Progenitor cell of endocrine pancreas (in vitro differentiated cells): ENCODE measurements at regions not wholly inside any gene's neighbourhood (a gene's known extent, or its start where the extent isn't known, plus 50 kb on each side); places are given as distances from the start of the nearest gene placed in this dataset.

Experiments
- DNase-seq: peaks from one replicate; pipeline ENCODE4 v3.0.0; 2021; ENCODE audit warnings: low spot score; ENCODE audit not compliant: unreplicated experiment
- H3K27ac Mint-ChIP-seq: 2 replicates; pipeline ENCODE4 v1.8.0; 2021; ENCODE audit warnings: mild to moderate bottlenecking, moderate library complexity, mixed read lengths
- H3K27me3 Mint-ChIP-seq: 2 replicates; pipeline ENCODE4 v1.8.0; 2021; ENCODE audit warnings: mixed read lengths
- H3K36me3 Mint-ChIP-seq: 2 replicates; pipeline ENCODE4 v1.8.0; 2022; ENCODE audit warnings: mixed read lengths; ENCODE audit not compliant: insufficient read depth
- H3K4me1 Mint-ChIP-seq: 2 replicates; pipeline ENCODE4 v1.8.0; 2021; ENCODE audit warnings: low read depth, mixed read lengths
- H3K4me3 Mint-ChIP-seq: 2 replicates; pipeline ENCODE4 v1.8.0; 2021; ENCODE audit warnings: low read depth, mild to moderate bottlenecking, moderate library complexity, mixed read lengths
- H3K9me3 Mint-ChIP-seq: 2 replicates; pipeline ENCODE4 v1.8.0; 2021; ENCODE audit warnings: low read depth, mixed read lengths
- CTCF ChIP-seq: fragments of 200-600 bp; sonication (generic); IDR thresholded peaks from one replicate; pipeline ENCODE4 v1.5.0; 2021; ENCODE audit warnings: antibody characterized with exemption, mild to moderate bottlenecking; ENCODE audit not compliant: unreplicated experiment

GRCh38 chr5:100148239-100148638 is 386.9 kb upstream of the FAM174A start:
- TF ChIP-seq CTCF: no peak
- H3K9me3 Mint-ChIP-seq: no peaks in the 10 kb centered on the region
- no peak for DNase-seq
- H3K4me3 Mint-ChIP-seq: no peak overlapping the region
- no peaks in the 10 kb centered on the region for H3K36me3 Mint-ChIP-seq
- no peaks in the 10 kb centered on the region for H3K27me3 Mint-ChIP-seq
- H3K27ac Mint-ChIP-seq: no peak overlapping the region
- no peaks in the 10 kb centered on the region for H3K4me1 Mint-ChIP-seq

- Mint-ChIP-seq H3K27me3 (no peaks in the 10 kb centered on the region), H3K4me1 (no peaks in the 10 kb centered on the region), H3K9me3 (no peaks in the 10 kb centered on the region), H3K4me3 (no peak overlapping the region), H3K36me3 (no peaks in the 10 kb centered on the region), H3K27ac (no peak overlapping the region)
- TF ChIP-seq CTCF: no peak
- no peak for DNase-seq
Measured at GRCh38 chr5:100142607-100143006, 392.6 kb upstream of the FAM174A start.

- Mint-ChIP-seq H3K4me3 (no peak overlapping the region), H3K4me1 (peaks cover 3% of the 10 kb centered on the region), H3K27me3 (no peaks in the 10 kb centered on the region), H3K36me3 (no peaks in the 10 kb centered on the region), H3K27ac (no peak overlapping the region), H3K9me3 (no peaks in the 10 kb centered on the region)
- no peak for TF ChIP-seq CTCF
- DNase-seq: no peak
Measured at GRCh38 chr5:100131161-100131560, 404.0 kb upstream of the FAM174A start.

- Mint-ChIP-seq H3K27me3 (no peaks in the 10 kb centered on the region), H3K4me3 (no peak overlapping the region), H3K27ac (no peak overlapping the region), H3K36me3 (no peaks in the 10 kb centered on the region), H3K9me3 (no peaks in the 10 kb centered on the region), H3K4me1 (peaks cover 3% of the 10 kb centered on the region)
- TF ChIP-seq CTCF: no peak
- no peak for DNase-seq
Measured at GRCh38 chr5:100130307-100130706, 404.9 kb upstream of the FAM174A start.

GRCh38 chr5:100119903-100120302 is 415.3 kb upstream of the FAM174A start:
- no peak overlapping the region for H3K27ac Mint-ChIP-seq
- TF ChIP-seq CTCF: no peak
- no peaks in the 10 kb centered on the region for H3K27me3 Mint-ChIP-seq
- H3K4me3 Mint-ChIP-seq: no peak overlapping the region
- H3K4me1 Mint-ChIP-seq: no peaks in the 10 kb centered on the region
- DNase-seq: no peak
- no peaks in the 10 kb centered on the region for H3K36me3 Mint-ChIP-seq
- H3K9me3 Mint-ChIP-seq: peaks cover 3% of the 10 kb centered on the region

- H3K4me1 Mint-ChIP-seq: no peaks in the 10 kb centered on the region
- peaks cover 42% of the 10 kb centered on the region for H3K9me3 Mint-ChIP-seq
- no peak for TF ChIP-seq CTCF
- H3K27me3 Mint-ChIP-seq: no peaks in the 10 kb centered on the region
- H3K36me3 Mint-ChIP-seq: peaks cover 5% of the 10 kb centered on the region
- no peak for DNase-seq
- H3K27ac Mint-ChIP-seq: no peak overlapping the region
- H3K4me3 Mint-ChIP-seq: no peak overlapping the region
Measured at GRCh38 chr5:100110497-100110896, 424.7 kb upstream of the FAM174A start.
